Ishikawa (cell line): ENCODE measurements at regions not wholly inside any gene's neighbourhood (a gene's known extent, or its start where the extent isn't known, plus 50 kb on each side); places are given as distances from the start of the nearest gene placed in this dataset.
A peak's percentile ranks its signal among the peaks of the same experiment; 100 is the strongest.

ENCODE experiments used
- CEBPB ChIP-seq: IDR thresholded peaks from 2 replicates; pipeline ENCODE4 v1.6.1; 2012
- CREB1 ChIP-seq: IDR thresholded peaks from 2 replicates; pipeline ENCODE4 v1.6.1; 2012; ENCODE audit warnings: low read depth
- EGR1 ChIP-seq: IDR thresholded peaks from 2 replicates; pipeline ENCODE4 v1.6.1; 2012
- EP300 ChIP-seq: IDR thresholded peaks from 2 replicates; pipeline ENCODE4 v1.6.1; 2012; ENCODE audit warnings: borderline replicate concordance
- FOXM1 ChIP-seq: IDR thresholded peaks from 2 replicates; pipeline ENCODE4 v1.6.1; 2012; ENCODE audit warnings: low read depth, borderline replicate concordance
- MAX ChIP-seq: IDR thresholded peaks from 2 replicates; pipeline ENCODE4 v1.6.1; 2012
- NFIC ChIP-seq: IDR thresholded peaks from 2 replicates; pipeline ENCODE4 v1.6.1; 2012
- RAD21 ChIP-seq: IDR thresholded peaks from 2 replicates; pipeline ENCODE4 v1.6.1; 2012; ENCODE audit warnings: low read depth
- REST ChIP-seq: IDR thresholded peaks from 2 replicates; pipeline ENCODE4 v1.6.1; 2012; ENCODE audit warnings: low read depth, mild to moderate bottlenecking
- TAF1 ChIP-seq: IDR thresholded peaks from 2 replicates; pipeline ENCODE4 v1.6.1; 2012; ENCODE audit warnings: low read depth, mild to moderate bottlenecking
- TCF12 ChIP-seq: IDR thresholded peaks from 2 replicates; pipeline ENCODE4 v1.6.1; 2012; ENCODE audit warnings: low read depth
- TEAD4 ChIP-seq: IDR thresholded peaks from 2 replicates; pipeline ENCODE4 v1.6.1; 2012
- USF1 ChIP-seq: IDR thresholded peaks from 2 replicates; pipeline ENCODE4 v1.6.1; 2012
- YY1 ChIP-seq: IDR thresholded peaks from 2 replicates; pipeline ENCODE4 v1.6.1; 2012; ENCODE audit warnings: low read depth
- ZBTB7A ChIP-seq: IDR thresholded peaks from 2 replicates; pipeline ENCODE4 v1.6.1; 2012; ENCODE audit warnings: low read depth

GRCh38 chr6:119742188-119742803 lies 392.7 kb upstream of the MAN1A1 start:
- peak; percentile 82 for TF ChIP-seq RAD21
- no peak for TF ChIP-seq TEAD4
- no peak for TF ChIP-seq EGR1
- no peak for TF ChIP-seq ZBTB7A
- TF ChIP-seq CREB1 = no peak
- no peak for TF ChIP-seq REST

- TF ChIP-seq RAD21 (no peak), TEAD4 (no peak), ZBTB7A (no peak), NFIC (no peak), TAF1 (no peak), TCF12 (no peak), USF1 (no peak), EP300 (no peak), CEBPB (no peak), EGR1 (no peak)
These were observed 390.2 kb upstream of the MAN1A1 start for GRCh38 chr6:119739769-119740168.

- TF ChIP-seq CEBPB = no peak
- no peak for TF ChIP-seq MAX
- no peak for TF ChIP-seq YY1
- no peak for TF ChIP-seq EGR1
- TF ChIP-seq EP300 = no peak
- no peak for TF ChIP-seq USF1
- no peak for TF ChIP-seq FOXM1
- TF ChIP-seq REST = no peak
- TF ChIP-seq TEAD4 = no peak
- TF ChIP-seq CREB1 = no peak
- no peak for TF ChIP-seq RAD21
- no peak for TF ChIP-seq TAF1
- no peak for TF ChIP-seq TCF12
- TF ChIP-seq ZBTB7A = no peak
- TF ChIP-seq NFIC = no peak
These were observed 388.9 kb upstream of the MAN1A1 start for GRCh38 chr6:119738425-119738824.

GRCh38 chr6:119736296-119737021 lies 386.9 kb upstream of the MAN1A1 start:
- no peak for TF ChIP-seq TAF1
- TF ChIP-seq TEAD4 = no peak
- TF ChIP-seq REST = no peak
- TF ChIP-seq TCF12 = no peak
- no peak for TF ChIP-seq EP300

GRCh38 chr6:119735530-119735929 lies 386.0 kb upstream of the MAN1A1 start:
- TF ChIP-seq TCF12 = no peak
- no peak for TF ChIP-seq USF1
- no peak for TF ChIP-seq CREB1
- no peak for TF ChIP-seq ZBTB7A
- TF ChIP-seq MAX = no peak
- no peak for TF ChIP-seq YY1
- TF ChIP-seq REST = no peak
- no peak for TF ChIP-seq CEBPB
- no peak for TF ChIP-seq EP300
- no peak for TF ChIP-seq FOXM1
- TF ChIP-seq TEAD4 = no peak
- TF ChIP-seq NFIC = no peak
- TF ChIP-seq EGR1 = no peak
